OCI-LY1 (cell line): ENCODE measurements at regions not wholly inside any gene's neighbourhood (a gene's known extent, or its start where the extent isn't known, plus 50 kb on each side); places are given as distances from the start of the nearest gene placed in this dataset.

ENCODE experiments used
- H2AFZ ChIP-seq: fragments of 200-600 bp; sonication (generic), shearing (Covaris generic); 2 replicates; pipeline ENCODE4 v1.6.0; 2014; ENCODE audit warnings: antibody characterized with exemption, mild to moderate bottlenecking, low read length
- H3F3A ChIP-seq: fragments of 200-600 bp; sonication (generic), shearing (Covaris generic); 2 replicates; pipeline ENCODE4 v1.6.0; 2014; ENCODE audit warnings: mild to moderate bottlenecking, antibody characterized with exemption, low read length, moderate library complexity; ENCODE audit not compliant: insufficient read depth
- H3K27ac ChIP-seq: fragments of 200-600 bp; sonication (generic); 2 replicates; pipeline ENCODE4 v1.5.1; 2014; ENCODE audit warnings: low read length, mixed run types, mild to moderate bottlenecking, low read depth; ENCODE audit not compliant: poor library complexity, severe bottlenecking
- H3K27me3 ChIP-seq: fragments of 200-600 bp; sonication (generic); 2 replicates; pipeline ENCODE4 v1.6.0; 2014; ENCODE audit warnings: antibody characterized with exemption, mild to moderate bottlenecking, low read length, moderate library complexity; ENCODE audit not compliant: insufficient read depth
- H3K36me3 ChIP-seq: fragments of 200-600 bp; sonication (generic); 2 replicates; pipeline ENCODE4 v1.6.1; 2014; ENCODE audit warnings: mild to moderate bottlenecking, antibody characterized with exemption, low read length, moderate library complexity, mixed read lengths; ENCODE audit not compliant: insufficient read depth
- H3K4me1 ChIP-seq: fragments of 200-600 bp; sonication (generic); 2 replicates; pipeline ENCODE4 v1.5.1; 2014; ENCODE audit warnings: mild to moderate bottlenecking, low read length, moderate library complexity; ENCODE audit not compliant: insufficient read depth, severe bottlenecking
- H3K4me2 ChIP-seq: fragments of 200-600 bp; sonication (generic), shearing (Covaris generic); 2 replicates; pipeline ENCODE4 v1.6.1; 2014; ENCODE audit warnings: low read length
- H3K4me3 ChIP-seq: fragments of 200-600 bp; sonication (generic); 2 replicates; pipeline ENCODE4 v1.5.1; 2014; ENCODE audit warnings: low read length, low read depth, mild to moderate bottlenecking, mixed read lengths; ENCODE audit not compliant: poor library complexity, severe bottlenecking
- H3K79me2 ChIP-seq: fragments of 200-600 bp; shearing (Covaris generic); 2 replicates; pipeline ENCODE4 v1.6.1; 2016; ENCODE audit warnings: mixed run types, low read length, mixed read lengths; ENCODE audit not compliant: insufficient read depth
- H3K9ac ChIP-seq: fragments of 200-600 bp; sonication (generic), shearing (Covaris generic); 2 replicates; pipeline ENCODE4 v1.6.1; 2014; ENCODE audit warnings: mild to moderate bottlenecking, low read length, mixed read lengths
- H3K9me2 ChIP-seq: fragments of 200-600 bp; sonication (generic), shearing (Covaris generic); 2 replicates; pipeline ENCODE4 v1.6.1; 2014; ENCODE audit warnings: low read depth, mild to moderate bottlenecking, low read length, mixed read lengths
- H3K9me3 ChIP-seq: fragments of 200-600 bp; shearing (Covaris generic); 2 replicates; pipeline ENCODE4 v1.6.1; 2014; ENCODE audit warnings: low read length, mixed read lengths
- H4K20me1 ChIP-seq: fragments of 200-600 bp; sonication (generic), shearing (Covaris generic); 2 replicates; pipeline ENCODE4 v1.6.0; 2016; ENCODE audit warnings: mild to moderate bottlenecking, low read length; ENCODE audit not compliant: insufficient read depth
- CTCF ChIP-seq: fragments of 200-600 bp; sonication (generic), shearing (Covaris generic); IDR thresholded peaks from 2 replicates; pipeline ENCODE4 v1.5.1; 2017; ENCODE audit warnings: mild to moderate bottlenecking, antibody characterized with exemption, low read length, moderate library complexity, mixed read lengths
- EZH2 ChIP-seq: fragments of 200-600 bp; sonication (generic), shearing (Covaris generic); IDR thresholded peaks from 2 replicates; pipeline ENCODE4 v1.8.0; 2017; ENCODE audit warnings: borderline replicate concordance, mixed run types, mild to moderate bottlenecking, antibody characterized with exemption, low read length, moderate library complexity, mixed read lengths

DNA sequence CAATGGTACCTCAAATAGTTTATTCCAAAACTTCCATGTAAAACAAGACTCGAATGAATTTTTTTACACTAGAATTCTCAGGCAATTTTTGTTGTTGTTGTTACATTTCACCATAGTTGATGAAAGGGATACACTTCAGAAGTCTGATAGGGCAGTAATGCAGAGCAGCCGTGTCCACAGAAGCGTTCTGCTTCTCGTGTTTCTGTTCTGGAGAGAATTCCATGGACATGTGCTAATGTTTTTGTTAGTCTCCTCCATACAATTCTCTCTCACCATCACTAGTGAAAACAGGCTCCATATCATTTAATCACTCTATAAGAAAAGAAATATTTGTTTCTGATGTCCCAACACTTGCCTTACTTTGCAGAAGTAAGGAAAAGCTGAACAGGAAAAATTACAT lies 606.1 kb downstream of the SLC16A7 start:
- Histone ChIP-seq H3K27me3 (no peaks in the 10 kb centered on the region), H3K9me2 (no peaks in the 10 kb centered on the region), H3K79me2 (no peaks in the 10 kb centered on the region), H3K4me3 (no peak overlapping the region), H3K4me2 (no peak overlapping the region), H3K4me1 (no peaks in the 10 kb centered on the region), H3K27ac (no peak overlapping the region), H3K9ac (no peak overlapping the region), H2AFZ (no peak overlapping the region), H3K36me3 (no peaks in the 10 kb centered on the region), H4K20me1 (no peaks in the 10 kb centered on the region), H3K9me3 (no peaks in the 10 kb centered on the region), H3F3A (no peaks in the 10 kb centered on the region)
- no peak for TF ChIP-seq CTCF
- TF ChIP-seq EZH2: no peak

DNA sequence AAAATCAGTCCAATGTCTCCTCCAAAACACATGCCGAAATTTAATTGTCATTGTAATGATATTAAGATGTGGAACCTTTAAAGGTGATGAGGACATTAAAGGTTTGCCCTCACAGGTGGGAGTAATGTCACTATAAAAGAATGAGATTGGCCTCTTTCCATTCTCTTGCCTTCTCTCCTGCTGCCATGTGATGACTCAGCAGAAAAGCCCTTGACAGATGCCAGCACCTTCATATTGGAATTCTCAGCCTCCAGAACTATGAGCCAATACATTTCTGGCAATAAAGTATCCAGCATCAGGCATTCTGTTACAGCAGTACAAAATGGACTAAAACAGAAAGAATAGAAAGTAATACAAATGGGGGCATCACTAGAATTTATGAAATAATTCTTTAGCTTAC lies 609.7 kb downstream of the SLC16A7 start:
- no peak overlapping the region for H2AFZ ChIP-seq
- no peak overlapping the region for H3K27ac ChIP-seq
- no peaks in the 10 kb centered on the region for H3F3A ChIP-seq
- no peaks in the 10 kb centered on the region for H3K9me2 ChIP-seq
- H3K4me3 ChIP-seq: no peak overlapping the region
- no peaks in the 10 kb centered on the region for H3K27me3 ChIP-seq
- no peaks in the 10 kb centered on the region for H3K4me1 ChIP-seq
- H3K36me3 ChIP-seq: no peaks in the 10 kb centered on the region
- H3K9ac ChIP-seq: no peak overlapping the region
- no peaks in the 10 kb centered on the region for H3K79me2 ChIP-seq
- TF ChIP-seq EZH2 (no peak), CTCF (no peak)
- no peak overlapping the region for H3K4me2 ChIP-seq
- H3K9me3 ChIP-seq: no peaks in the 10 kb centered on the region
- no peaks in the 10 kb centered on the region for H4K20me1 ChIP-seq

DNA sequence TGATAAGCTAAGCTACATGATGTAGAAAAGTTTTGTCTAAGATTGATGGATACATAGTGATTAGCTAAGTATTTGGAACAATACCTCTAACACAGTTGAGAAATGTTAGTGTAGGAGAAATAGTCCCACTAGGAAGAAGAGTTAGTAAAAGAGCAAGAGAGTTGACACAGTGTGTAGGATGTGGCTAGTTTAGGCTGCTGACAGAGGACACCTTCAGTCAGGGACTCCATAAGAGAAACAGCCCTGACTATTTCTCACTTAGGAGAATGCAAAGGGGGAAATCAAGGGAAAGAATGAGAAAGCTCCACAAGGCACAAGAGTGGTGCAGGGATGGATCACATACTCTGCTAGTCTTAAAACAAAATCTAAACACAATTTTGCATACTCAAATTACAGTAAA lies 613.7 kb downstream of the SLC16A7 start:
- Histone ChIP-seq H3K9me3 (no peaks in the 10 kb centered on the region), H3K4me1 (no peaks in the 10 kb centered on the region), H2AFZ (no peak overlapping the region), H3K9ac (no peak overlapping the region), H3K27me3 (no peaks in the 10 kb centered on the region), H3F3A (no peaks in the 10 kb centered on the region), H3K4me3 (no peak overlapping the region), H3K27ac (no peak overlapping the region), H3K79me2 (no peaks in the 10 kb centered on the region), H3K9me2 (no peaks in the 10 kb centered on the region), H3K4me2 (no peak overlapping the region), H3K36me3 (no peaks in the 10 kb centered on the region), H4K20me1 (no peaks in the 10 kb centered on the region)
- TF ChIP-seq CTCF (no peak), EZH2 (no peak)
